ENCODE measurements at regions not wholly inside any gene's neighbourhood (a gene's known extent, or its start where the extent isn't known, plus 50 kb on each side); places are given as distances from the start of the nearest gene placed in this dataset.

DNA sequence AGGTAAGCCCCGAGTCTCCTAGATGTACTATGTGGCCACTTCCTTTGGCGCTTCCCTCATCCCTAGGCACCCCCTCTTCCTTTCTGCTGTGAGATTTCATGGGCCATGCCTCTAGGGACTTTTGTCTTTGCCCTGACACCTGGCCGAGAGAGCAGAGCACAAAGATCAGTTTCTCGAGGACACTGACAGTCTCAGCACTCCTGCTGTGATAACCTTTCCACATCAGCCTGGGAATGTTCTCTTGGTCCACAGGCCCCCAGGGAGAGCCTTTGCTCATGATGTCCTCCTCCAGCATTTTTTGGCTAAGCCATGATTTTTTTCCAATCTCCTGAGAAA, 127.0 kb upstream of the CPEB4 start:
- H3K4me1 Mint-ChIP-seq (ENCODE audit: low read depth, unreplicated experiment), result peaks cover 36% of the 10 kb centered on the region
- H3K27me3 Mint-ChIP-seq (ENCODE audit: unreplicated experiment), result peaks cover 4% of the 10 kb centered on the region
- TF ChIP-seq, protein P1, sequence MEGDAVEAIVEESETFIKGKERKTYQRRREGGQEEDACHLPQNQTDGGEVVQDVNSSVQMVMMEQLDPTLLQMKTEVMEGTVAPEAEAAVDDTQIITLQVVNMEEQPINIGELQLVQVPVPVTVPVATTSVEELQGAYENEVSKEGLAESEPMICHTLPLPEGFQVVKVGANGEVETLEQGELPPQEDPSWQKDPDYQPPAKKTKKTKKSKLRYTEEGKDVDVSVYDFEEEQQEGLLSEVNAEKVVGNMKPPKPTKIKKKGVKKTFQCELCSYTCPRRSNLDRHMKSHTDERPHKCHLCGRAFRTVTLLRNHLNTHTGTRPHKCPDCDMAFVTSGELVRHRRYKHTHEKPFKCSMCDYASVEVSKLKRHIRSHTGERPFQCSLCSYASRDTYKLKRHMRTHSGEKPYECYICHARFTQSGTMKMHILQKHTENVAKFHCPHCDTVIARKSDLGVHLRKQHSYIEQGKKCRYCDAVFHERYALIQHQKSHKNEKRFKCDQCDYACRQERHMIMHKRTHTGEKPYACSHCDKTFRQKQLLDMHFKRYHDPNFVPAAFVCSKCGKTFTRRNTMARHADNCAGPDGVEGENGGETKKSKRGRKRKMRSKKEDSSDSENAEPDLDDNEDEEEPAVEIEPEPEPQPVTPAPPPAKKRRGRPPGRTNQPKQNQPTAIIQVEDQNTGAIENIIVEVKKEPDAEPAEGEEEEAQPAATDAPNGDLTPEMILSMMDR (IDR thresholded peaks at IDR 0.05; ENCODE audit: partially characterized antibody, unreplicated experiment), result no peak
- no peak for DNase-seq
- no peak overlapping the region for H3K27ac Mint-ChIP-seq (ENCODE audit: unreplicated experiment)
- no peaks in the 10 kb centered on the region for H3K36me3 Mint-ChIP-seq (ENCODE audit: unreplicated experiment)
- H3K4me3 Mint-ChIP-seq (ENCODE audit: unreplicated experiment), result no peak overlapping the region
- peaks cover 5% of the 10 kb centered on the region for H3K9me3 Mint-ChIP-seq (ENCODE audit: unreplicated experiment)

DNA sequence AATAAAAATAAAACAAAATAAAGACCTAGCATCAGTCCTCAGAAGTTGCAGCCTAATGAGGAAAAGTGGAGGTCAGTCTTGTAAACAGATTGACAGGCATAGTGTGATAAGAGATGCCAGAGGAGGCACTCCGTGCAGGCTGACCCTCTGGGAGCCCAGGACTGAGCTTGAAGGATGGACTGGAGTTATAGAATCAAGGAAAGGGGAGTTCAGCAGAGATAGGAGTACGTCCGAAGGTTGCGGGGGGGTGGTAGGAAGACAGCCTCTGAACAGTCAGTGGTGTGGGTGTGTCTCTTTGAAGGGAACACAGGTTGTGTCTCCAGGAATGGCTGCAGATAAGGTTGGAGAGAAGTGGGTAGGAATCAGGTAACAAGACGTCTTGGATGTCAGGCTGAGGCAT, 126.1 kb upstream of the CPEB4 start:
- Mint-ChIP-seq H3K4me1 (ENCODE audit: low read depth, unreplicated experiment) (peaks cover 34% of the 10 kb centered on the region), H3K27ac (ENCODE audit: unreplicated experiment) (no peak overlapping the region), H3K9me3 (ENCODE audit: unreplicated experiment) (peaks cover 5% of the 10 kb centered on the region), H3K36me3 (ENCODE audit: unreplicated experiment) (no peaks in the 10 kb centered on the region), H3K4me3 (ENCODE audit: unreplicated experiment) (peak overlapping the region; percentile 6), H3K27me3 (ENCODE audit: unreplicated experiment) (peaks cover 4% of the 10 kb centered on the region)
- DNase-seq, result no peak
- TF ChIP-seq, protein P1 (IDR thresholded peaks at IDR 0.05; ENCODE audit: partially characterized antibody, unreplicated experiment), result no peak

DNA sequence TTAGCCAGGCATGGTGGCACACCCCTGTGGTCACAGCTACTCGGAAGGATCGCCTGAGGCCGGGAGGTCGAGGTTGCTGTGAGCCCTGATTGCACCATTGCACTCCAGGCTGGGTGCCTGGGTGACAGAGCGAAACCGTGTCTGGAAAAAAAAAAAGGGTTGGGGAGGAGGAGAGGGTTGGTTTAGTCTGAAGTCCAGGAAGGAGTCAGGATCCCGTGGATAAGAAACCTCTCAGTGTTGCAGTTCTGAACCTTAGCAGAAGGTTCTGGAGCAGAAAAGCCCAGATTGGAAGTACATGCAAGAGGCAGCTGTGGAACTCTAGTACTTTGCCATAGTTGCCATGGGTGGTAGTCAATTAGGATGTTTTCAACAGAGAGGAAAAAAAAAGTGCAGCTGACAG, 125.2 kb upstream of the CPEB4 start:
- H3K9me3 Mint-ChIP-seq (ENCODE audit: unreplicated experiment), result peaks cover 7% of the 10 kb centered on the region
- H3K27me3 Mint-ChIP-seq (ENCODE audit: unreplicated experiment), result peaks cover 4% of the 10 kb centered on the region
- DNase-seq, result no peak
- no peak overlapping the region for H3K4me3 Mint-ChIP-seq (ENCODE audit: unreplicated experiment)
- TF ChIP-seq, protein P1 (IDR thresholded peaks at IDR 0.05; ENCODE audit: partially characterized antibody, unreplicated experiment), result no peak
- H3K27ac Mint-ChIP-seq (ENCODE audit: unreplicated experiment), result no peak overlapping the region
- no peaks in the 10 kb centered on the region for H3K36me3 Mint-ChIP-seq (ENCODE audit: unreplicated experiment)
- H3K4me1 Mint-ChIP-seq (ENCODE audit: low read depth, unreplicated experiment), result peaks cover 27% of the 10 kb centered on the region

DNA sequence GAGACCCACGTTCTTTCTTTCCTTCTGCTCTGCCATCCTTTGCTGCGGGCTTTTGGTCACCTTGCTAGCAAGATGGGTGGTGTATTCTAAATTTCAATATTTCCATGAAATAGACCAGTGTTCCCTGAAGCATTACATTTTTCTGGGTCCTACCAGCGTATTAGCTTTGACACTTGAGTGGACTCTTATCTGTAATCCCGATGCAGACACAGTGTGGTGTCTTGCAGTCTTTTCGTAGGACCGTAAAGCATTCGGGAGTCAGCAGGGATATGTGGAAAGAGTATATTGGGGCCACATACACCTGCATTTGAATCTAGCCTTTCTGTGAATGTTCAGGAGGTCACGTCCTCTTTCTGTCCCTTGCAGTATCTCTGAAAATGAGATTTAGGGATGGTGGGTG, 124.7 kb upstream of the CPEB4 start:
- H3K36me3 Mint-ChIP-seq (ENCODE audit: unreplicated experiment), result no peaks in the 10 kb centered on the region
- TF ChIP-seq, protein P1 (IDR thresholded peaks at IDR 0.05; ENCODE audit: partially characterized antibody, unreplicated experiment), result no peak
- no peak overlapping the region for H3K4me3 Mint-ChIP-seq (ENCODE audit: unreplicated experiment)
- no peak for DNase-seq
- peaks cover 6% of the 10 kb centered on the region for H3K27me3 Mint-ChIP-seq (ENCODE audit: unreplicated experiment)
- H3K9me3 Mint-ChIP-seq (ENCODE audit: unreplicated experiment), result peaks cover 7% of the 10 kb centered on the region
- peaks cover 26% of the 10 kb centered on the region for H3K4me1 Mint-ChIP-seq (ENCODE audit: low read depth, unreplicated experiment)
- no peak overlapping the region for H3K27ac Mint-ChIP-seq (ENCODE audit: unreplicated experiment)

DNA sequence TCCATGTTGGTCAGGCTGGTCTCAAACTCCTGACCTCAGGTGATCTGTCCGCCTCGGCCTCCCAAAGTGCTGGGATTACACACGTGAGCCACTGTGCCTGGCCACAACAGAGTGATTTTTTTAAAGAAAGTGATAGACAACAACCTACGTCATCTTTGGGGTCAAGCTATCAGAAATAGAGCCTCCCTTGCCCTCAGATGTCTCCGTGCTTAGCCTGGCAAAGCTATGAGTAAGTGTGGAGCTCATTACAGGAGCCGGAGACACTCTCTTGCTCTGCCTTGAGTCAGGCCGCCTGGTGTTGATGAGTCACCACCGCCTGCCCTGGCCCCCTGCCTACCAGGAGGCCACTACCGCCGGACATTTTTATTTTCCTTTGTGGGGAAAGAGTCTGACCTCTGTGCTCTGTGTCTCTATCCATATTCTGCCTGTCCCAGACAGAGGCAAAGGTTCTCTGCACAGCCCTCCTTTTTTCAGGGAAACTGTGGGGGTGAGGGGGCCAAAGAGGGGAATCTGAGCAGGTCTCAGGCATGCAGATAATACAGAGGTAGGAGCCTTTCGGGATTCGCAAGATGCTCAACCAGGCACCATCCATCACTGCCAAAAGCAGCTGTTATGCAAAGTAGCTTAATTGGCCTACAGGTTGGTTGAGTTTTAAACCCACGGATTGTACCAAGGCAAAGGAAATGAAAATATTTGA, 123.7 kb upstream of the CPEB4 start:
- H3K4me1 Mint-ChIP-seq (ENCODE audit: low read depth, unreplicated experiment), result peaks cover 26% of the 10 kb centered on the region
- DNase-seq, result no peak
- no peaks in the 10 kb centered on the region for H3K36me3 Mint-ChIP-seq (ENCODE audit: unreplicated experiment)
- no peak overlapping the region for H3K27ac Mint-ChIP-seq (ENCODE audit: unreplicated experiment)
- no peak overlapping the region for H3K4me3 Mint-ChIP-seq (ENCODE audit: unreplicated experiment)
- H3K9me3 Mint-ChIP-seq (ENCODE audit: unreplicated experiment), result peaks cover 7% of the 10 kb centered on the region
- H3K27me3 Mint-ChIP-seq (ENCODE audit: unreplicated experiment), result peaks cover 6% of the 10 kb centered on the region
- TF ChIP-seq, protein P1 (IDR thresholded peaks at IDR 0.05; ENCODE audit: partially characterized antibody, unreplicated experiment), result no peak
